GM12875 (cell line): ENCODE measurements at regions not wholly inside any gene's neighbourhood (a gene's known extent, or its start where the extent isn't known, plus 50 kb on each side); places are given as distances from the start of the nearest gene placed in this dataset.
"Not testable (repeated sequence)": the region's sequence is repeated elsewhere in the genome, so short reads cannot be mapped to it uniquely, and the experiment has no call there.

Experiments used
- H3K4me3 ChIP-seq: one replicate; pipeline ENCODE4 v1.5.1; 2011; ENCODE audit warnings: low read depth, low read length, control low read depth
- CTCF ChIP-seq: IDR thresholded peaks from 2 replicates; pipeline ENCODE4 v1.5.1; 2011; ENCODE audit warnings: low read depth, mild to moderate bottlenecking, control low read depth, inconsistent platforms, low read length, moderate library complexity, borderline replicate concordance; ENCODE audit not compliant: insufficient read depth

DNA sequence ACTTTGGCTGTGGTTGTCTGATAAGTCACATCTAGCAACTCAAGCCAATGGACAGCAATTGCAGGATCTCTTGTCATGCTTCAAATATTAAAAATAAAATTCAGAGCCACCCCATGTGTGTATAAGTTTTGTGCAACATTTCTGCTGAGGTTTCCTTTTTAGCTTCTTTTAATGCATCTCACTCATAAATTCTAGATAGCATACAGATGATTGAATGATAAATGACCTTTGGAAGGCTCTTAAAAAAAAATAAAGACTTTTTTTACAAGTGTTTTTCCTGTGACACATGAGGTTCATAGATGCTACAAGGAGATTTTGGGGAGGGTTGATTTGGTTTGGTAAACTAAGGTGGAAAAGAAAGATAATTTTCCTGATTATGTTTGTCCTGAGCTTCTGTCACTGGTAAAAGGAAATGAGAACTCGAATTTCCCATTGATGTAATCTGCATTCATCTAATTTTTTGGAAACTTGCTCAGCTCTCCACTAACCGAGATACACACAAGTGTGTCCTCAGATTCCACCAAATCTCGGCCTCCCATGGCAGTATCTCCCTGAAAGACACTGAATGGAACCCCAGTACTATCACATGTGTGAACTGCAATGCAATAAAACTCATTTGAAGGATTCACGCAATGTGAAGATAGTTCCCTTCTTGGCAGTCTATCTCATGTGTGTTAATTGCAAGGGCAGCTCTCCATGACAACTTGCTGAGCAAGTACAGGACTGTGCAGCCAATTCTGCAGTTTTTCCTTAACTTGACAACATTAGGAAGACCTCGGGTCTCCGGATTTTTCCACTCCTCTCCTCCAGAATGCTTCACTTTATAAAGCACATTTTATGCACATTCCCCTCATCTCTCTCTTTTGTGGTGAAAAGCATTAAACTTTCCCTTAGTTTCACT is 185.4 kb upstream of the PFKP start:
- TF ChIP-seq CTCF, result no peak
- H3K4me3 ChIP-seq, result no peak overlapping the region

DNA sequence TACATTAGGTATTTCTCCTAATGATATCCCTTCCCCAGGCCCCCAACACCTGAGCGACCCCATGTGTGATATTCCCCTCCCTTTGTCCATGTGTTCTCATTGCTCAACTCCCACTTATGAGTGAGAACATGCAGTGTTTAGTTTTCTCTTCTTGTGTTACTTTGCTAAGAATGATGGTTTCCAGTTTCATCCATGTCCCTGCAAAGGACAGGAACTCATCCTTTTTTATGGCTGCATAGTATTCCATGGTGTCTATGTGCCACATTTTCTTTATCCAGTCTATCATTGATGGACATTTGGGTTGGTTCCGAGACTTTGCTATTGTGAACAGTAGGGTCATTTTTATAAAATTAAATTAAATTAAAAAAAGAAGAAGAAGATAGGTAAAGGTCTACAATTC is 187.3 kb upstream of the PFKP start:
- H3K4me3 ChIP-seq, result not testable (repeated sequence)

DNA sequence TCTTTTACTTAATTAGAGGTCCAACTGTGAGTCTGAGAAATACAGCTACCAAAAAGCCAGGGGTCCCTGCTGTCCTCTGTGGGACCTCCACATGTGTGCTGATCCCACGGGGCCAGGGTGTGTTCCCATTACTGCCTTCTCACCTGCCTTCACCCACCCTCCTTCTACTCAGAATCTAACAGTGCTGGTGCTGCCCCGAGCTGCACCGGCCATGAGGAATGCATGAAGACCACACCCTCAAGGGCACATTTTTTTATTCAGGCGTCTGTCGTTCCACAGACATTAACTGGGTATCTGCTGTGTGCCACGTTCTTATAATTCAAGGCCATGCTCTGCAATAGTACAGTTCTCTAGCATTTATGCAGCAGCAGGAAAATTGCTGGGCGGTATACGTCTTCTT is 188.5 kb upstream of the PFKP start:
- H3K4me3 ChIP-seq, result no peak overlapping the region

DNA sequence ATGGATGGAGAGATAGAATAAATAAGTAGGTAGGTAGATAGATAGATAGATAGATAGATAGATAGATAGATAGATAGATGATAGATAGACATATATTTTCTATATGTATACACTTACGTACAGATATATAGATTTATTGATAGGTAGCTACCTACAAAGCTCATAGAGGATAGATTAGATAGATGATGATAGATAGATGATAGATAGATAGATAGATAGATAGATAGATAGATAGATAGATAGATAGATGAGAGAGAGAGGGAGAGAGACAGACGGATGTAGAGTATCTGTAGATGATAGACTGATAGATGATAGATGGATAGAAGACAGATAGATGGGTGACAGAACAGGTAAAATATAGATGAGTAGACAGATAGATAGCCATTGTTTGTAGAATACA is 191.3 kb upstream of the PFKP start:
- TF ChIP-seq CTCF, result no peak
- H3K4me3 ChIP-seq, result no peak overlapping the region

More for the DNA sequence above, 188.5 kb upstream of the PFKP start:
- TF ChIP-seq CTCF, result no peak

GRCh38 chr10:2874963-2875362 is 192.4 kb upstream of the PFKP start:
- no peak for TF ChIP-seq CTCF
- H3K4me3 ChIP-seq, result no peak overlapping the region

GRCh38 chr10:2873769-2874168 is 193.6 kb upstream of the PFKP start:
- no peak overlapping the region for H3K4me3 ChIP-seq
- TF ChIP-seq CTCF, result no peak

GRCh38 chr10:2871673-2872219 is 195.6 kb upstream of the PFKP start:
- no peak for TF ChIP-seq CTCF
- H3K4me3 ChIP-seq, result no peak overlapping the region
